GM21423 (cell line): ENCODE measurements at regions not wholly inside any gene's neighbourhood (a gene's known extent, or its start where the extent isn't known, plus 50 kb on each side); places are given as distances from the start of the nearest gene placed in this dataset.
"Not testable (repeated sequence)": the region's sequence is repeated elsewhere in the genome, so short reads cannot be mapped to it uniquely, and the experiment has no call there.

ENCODE experiments used
- ATAC-seq: cut with Tn5 transposase; IDR thresholded peaks from one replicate; pipeline ENCODE4 v1.9.1; 2021; ENCODE audit warnings: mild to moderate bottlenecking, moderate library complexity; ENCODE audit not compliant: unreplicated experiment

GRCh38 chr10:78464856-78465267 is 431.2 kb downstream of the RPS24 start:
- ATAC-seq: no peak

- no peak for ATAC-seq
These were observed 431.8 kb downstream of the RPS24 start for GRCh38 chr10:78465431-78465830.

- ATAC-seq: no peak
These were observed 433.9 kb downstream of the RPS24 start for GRCh38 chr10:78467496-78468106.

GRCh38 chr10:78468731-78469130 is 435.1 kb downstream of the RPS24 start:
- ATAC-seq: not testable (repeated sequence)

GRCh38 chr10:78470267-78471103 is 436.8 kb downstream of the RPS24 start:
- ATAC-seq: no peak

- ATAC-seq: no peak
These were observed 437.7 kb downstream of the RPS24 start for GRCh38 chr10:78471326-78471722.

GRCh38 chr10:78471723-78472550 is 438.3 kb downstream of the RPS24 start:
- no peak for ATAC-seq

- ATAC-seq: no peak
These were observed 438.9 kb downstream of the RPS24 start for GRCh38 chr10:78472551-78472890.

GRCh38 chr10:78473006-78473405 is 439.3 kb downstream of the RPS24 start:
- no peak for ATAC-seq

GRCh38 chr10:78474743-78475142 is 441.1 kb downstream of the RPS24 start:
- no peak for ATAC-seq

GRCh38 chr10:78475437-78475836 is 441.8 kb downstream of the RPS24 start:
- no peak for ATAC-seq

- ATAC-seq: no peak
These were observed 442.5 kb downstream of the RPS24 start for GRCh38 chr10:78476156-78476555.

GRCh38 chr10:78476844-78477243 is 443.2 kb downstream of the RPS24 start:
- ATAC-seq: no peak

GRCh38 chr10:78478919-78479318 is 445.3 kb downstream of the RPS24 start:
- ATAC-seq: no peak

- no peak for ATAC-seq
These were observed 445.8 kb downstream of the RPS24 start for GRCh38 chr10:78479467-78479866.

- no peak for ATAC-seq
These were observed 448.2 kb downstream of the RPS24 start for GRCh38 chr10:78481842-78482241.

GRCh38 chr10:78483641-78484040 is 450.0 kb downstream of the RPS24 start:
- ATAC-seq: no peak

- no peak for ATAC-seq
These were observed 455.4 kb downstream of the RPS24 start for GRCh38 chr10:78489034-78489433.

- ATAC-seq: no peak
These were observed 458.1 kb downstream of the RPS24 start for GRCh38 chr10:78491812-78492211.

GRCh38 chr10:78492424-78492823 is 458.8 kb downstream of the RPS24 start:
- no peak for ATAC-seq

- ATAC-seq: no peak
These were observed 460.5 kb downstream of the RPS24 start for GRCh38 chr10:78494179-78494578.
